ENCODE measurements at regions not wholly inside any gene's neighbourhood (a gene's known extent, or its start where the extent isn't known, plus 50 kb on each side); places are given as distances from the start of the nearest gene placed in this dataset.

GRCh38 chr16:73432850-73433730 lies 385.2 kb upstream of the ZFHX3 start:
- TF ChIP-seq, protein P1, sequence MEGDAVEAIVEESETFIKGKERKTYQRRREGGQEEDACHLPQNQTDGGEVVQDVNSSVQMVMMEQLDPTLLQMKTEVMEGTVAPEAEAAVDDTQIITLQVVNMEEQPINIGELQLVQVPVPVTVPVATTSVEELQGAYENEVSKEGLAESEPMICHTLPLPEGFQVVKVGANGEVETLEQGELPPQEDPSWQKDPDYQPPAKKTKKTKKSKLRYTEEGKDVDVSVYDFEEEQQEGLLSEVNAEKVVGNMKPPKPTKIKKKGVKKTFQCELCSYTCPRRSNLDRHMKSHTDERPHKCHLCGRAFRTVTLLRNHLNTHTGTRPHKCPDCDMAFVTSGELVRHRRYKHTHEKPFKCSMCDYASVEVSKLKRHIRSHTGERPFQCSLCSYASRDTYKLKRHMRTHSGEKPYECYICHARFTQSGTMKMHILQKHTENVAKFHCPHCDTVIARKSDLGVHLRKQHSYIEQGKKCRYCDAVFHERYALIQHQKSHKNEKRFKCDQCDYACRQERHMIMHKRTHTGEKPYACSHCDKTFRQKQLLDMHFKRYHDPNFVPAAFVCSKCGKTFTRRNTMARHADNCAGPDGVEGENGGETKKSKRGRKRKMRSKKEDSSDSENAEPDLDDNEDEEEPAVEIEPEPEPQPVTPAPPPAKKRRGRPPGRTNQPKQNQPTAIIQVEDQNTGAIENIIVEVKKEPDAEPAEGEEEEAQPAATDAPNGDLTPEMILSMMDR (IDR thresholded peaks at IDR 0.05 in 2 of 3, conservative IDR thresholded peaks at IDR 0.05 in 1 of 3; ENCODE audit: control insufficient read depth in 2 of 3, extremely low read depth in 1 of 3, insufficient read depth in 1 of 3, low read depth in 3 of 3, low read length in 3 of 3) = no peak
- no peak for TF ChIP-seq SUPT20H (IDR thresholded peaks at IDR 0.05; ENCODE audit: borderline replicate concordance, control insufficient read depth, low read depth, low read length)
- TF ChIP-seq, protein P2, sequence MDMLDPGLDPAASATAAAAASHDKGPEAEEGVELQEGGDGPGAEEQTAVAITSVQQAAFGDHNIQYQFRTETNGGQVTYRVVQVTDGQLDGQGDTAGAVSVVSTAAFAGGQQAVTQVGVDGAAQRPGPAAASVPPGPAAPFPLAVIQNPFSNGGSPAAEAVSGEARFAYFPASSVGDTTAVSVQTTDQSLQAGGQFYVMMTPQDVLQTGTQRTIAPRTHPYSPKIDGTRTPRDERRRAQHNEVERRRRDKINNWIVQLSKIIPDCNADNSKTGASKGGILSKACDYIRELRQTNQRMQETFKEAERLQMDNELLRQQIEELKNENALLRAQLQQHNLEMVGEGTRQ (IDR thresholded peaks at IDR 0.05; ENCODE audit: borderline replicate concordance, low read depth, low read length) = no peak
- TF ChIP-seq YBX1 (IDR thresholded peaks at IDR 0.05) = no peak
- no peak for TF ChIP-seq ZNF207 (IDR thresholded peaks at IDR 0.05; ENCODE audit: borderline replicate concordance)
- TF ChIP-seq POLR2AphosphoS2 (IDR thresholded peaks at IDR 0.05; ENCODE audit: low read depth, low read length) = no peak
- no peak for TF ChIP-seq KDM1A (IDR thresholded peaks at IDR 0.05; ENCODE audit: borderline replicate concordance)
- no peak for TF ChIP-seq GABPA (IDR thresholded peaks at IDR 0.05; ENCODE audit: low read depth)
- TF ChIP-seq POLR2A (IDR thresholded peaks at IDR 0.05; ENCODE audit: low read depth, low read length) = no peak
- no peak for TF ChIP-seq EGR1 (IDR thresholded peaks at IDR 0.05; ENCODE audit: borderline replicate concordance in 1 of 2, low read depth in 2 of 2, low read length in 2 of 2)
- no peak for TF ChIP-seq POLR2AphosphoS5 (IDR thresholded peaks at IDR 0.05; ENCODE audit: low read length)
